ENCODE measurements at regions not wholly inside any gene's neighbourhood (a gene's known extent, or its start where the extent isn't known, plus 50 kb on each side); places are given as distances from the start of the nearest gene placed in this dataset.

DNA sequence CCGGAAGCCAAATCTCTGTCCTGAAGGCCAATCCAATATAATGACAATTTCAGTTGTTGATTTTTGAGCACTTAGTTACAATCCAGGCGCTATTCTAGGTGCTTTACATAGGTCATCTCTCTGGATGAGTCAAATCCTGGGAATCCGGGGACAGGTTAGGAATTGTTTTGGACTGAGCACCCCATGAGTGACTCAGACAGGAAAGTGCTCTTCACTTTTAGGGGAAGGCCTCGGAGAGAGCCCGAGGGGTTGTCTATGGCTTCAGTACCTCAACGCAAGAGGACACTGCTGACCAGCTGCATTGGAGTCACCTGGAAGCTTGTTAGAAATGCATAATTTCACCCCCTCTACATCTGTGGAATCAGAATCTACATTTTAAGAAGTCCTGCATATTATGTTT is 108.8 kb downstream of the IRX5 start:
- no peak for TF ChIP-seq CTCF (IDR thresholded peaks at IDR 0.05)
- no peak for TF ChIP-seq POLR2A (IDR thresholded peaks at IDR 0.05)

Data from testis (tissue), 2 donors.